ENCODE measurements at regions not wholly inside any gene's neighbourhood (a gene's known extent, or its start where the extent isn't known, plus 50 kb on each side); places are given as distances from the start of the nearest gene placed in this dataset.
A peak's percentile ranks its signal among the peaks of the same experiment; 100 is the strongest.

DNA sequence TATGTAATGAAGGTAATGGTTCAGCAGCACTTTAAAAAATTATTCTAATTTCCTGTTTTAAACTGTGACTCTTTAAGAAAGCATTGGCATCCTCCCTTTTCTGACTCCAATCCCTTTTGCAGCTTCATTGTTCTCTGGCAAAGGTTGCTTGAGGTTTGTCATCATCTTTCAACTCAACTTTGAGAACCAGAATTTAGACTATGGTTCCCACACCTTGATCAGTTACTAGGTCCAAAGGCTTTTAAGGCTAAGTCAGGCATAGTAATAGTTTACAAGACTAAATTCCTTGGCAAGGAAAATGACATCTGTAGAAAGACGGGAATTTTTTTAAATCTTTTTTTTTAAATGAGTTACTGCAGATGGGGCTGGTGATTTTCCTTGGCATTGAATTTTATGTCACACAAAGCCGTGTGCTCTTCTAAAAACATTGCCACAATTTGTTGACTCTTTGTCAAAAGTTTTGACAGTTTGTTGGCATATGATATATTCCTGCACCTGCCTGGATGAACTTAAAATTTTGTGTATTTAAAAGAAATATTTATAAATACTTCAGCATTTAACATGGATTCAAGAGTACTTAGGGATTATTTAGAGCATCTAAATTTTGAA lies 451.0 kb downstream of the MEIS1 start:
- TF ChIP-seq, protein P1, sequence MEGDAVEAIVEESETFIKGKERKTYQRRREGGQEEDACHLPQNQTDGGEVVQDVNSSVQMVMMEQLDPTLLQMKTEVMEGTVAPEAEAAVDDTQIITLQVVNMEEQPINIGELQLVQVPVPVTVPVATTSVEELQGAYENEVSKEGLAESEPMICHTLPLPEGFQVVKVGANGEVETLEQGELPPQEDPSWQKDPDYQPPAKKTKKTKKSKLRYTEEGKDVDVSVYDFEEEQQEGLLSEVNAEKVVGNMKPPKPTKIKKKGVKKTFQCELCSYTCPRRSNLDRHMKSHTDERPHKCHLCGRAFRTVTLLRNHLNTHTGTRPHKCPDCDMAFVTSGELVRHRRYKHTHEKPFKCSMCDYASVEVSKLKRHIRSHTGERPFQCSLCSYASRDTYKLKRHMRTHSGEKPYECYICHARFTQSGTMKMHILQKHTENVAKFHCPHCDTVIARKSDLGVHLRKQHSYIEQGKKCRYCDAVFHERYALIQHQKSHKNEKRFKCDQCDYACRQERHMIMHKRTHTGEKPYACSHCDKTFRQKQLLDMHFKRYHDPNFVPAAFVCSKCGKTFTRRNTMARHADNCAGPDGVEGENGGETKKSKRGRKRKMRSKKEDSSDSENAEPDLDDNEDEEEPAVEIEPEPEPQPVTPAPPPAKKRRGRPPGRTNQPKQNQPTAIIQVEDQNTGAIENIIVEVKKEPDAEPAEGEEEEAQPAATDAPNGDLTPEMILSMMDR (IDR thresholded peaks at IDR 0.05) = no peak
- WGBS, 2 donors = 70 to 72% methylated on average over 2 of the region's 2 CpGs
- no peak overlapping the region for H3K4me3 ChIP-seq
- H3K9me3 ChIP-seq = peaks cover 0 to 10% (median 7%) of the 10 kb centered on the region in 11 donors
- intact Hi-C loops (cut with DNase I) = no loop called here
- H3K27ac ChIP-seq = no peak overlapping the region
- H3K27me3 ChIP-seq = peaks cover 0 to 4% (median 0%) of the 10 kb centered on the region in 7 donors
- H3K4me1 ChIP-seq = no peaks in the 10 kb centered on the region
- DNase-seq (no peak), ATAC-seq (no peak)
- H3K36me3 ChIP-seq = no peaks in the 10 kb centered on the region

DNA sequence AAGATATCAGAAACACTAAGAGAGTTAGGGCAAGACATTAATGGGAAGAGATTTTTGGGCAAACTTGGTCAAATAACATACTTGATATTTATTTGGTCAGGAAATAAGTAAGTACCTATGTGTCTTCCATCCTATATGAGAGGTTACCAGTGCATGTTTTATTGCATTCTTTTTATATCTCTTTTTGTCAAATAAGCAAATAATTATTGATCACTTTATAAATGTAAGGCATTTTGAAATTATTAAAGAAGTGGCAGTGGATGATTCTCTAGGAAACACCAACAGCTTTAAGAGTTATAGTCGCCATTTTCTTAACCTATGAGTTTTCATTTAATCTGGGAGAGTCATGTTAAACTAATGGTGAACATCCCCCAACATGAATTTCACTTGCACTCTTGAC lies 453.3 kb downstream of the MEIS1 start:
- no peak overlapping the region for H3K27ac ChIP-seq
- DNase-seq (no peak), ATAC-seq (no peak)
- peaks cover 0 to 4% (median 0%) of the 10 kb centered on the region in 7 donors for H3K27me3 ChIP-seq
- H3K4me3 ChIP-seq = no peak overlapping the region
- H3K36me3 ChIP-seq = no peaks in the 10 kb centered on the region
- TF ChIP-seq, protein P1 (IDR thresholded peaks at IDR 0.05) = no peak
- intact Hi-C loops (cut with DNase I) = no loop called here
- H3K9me3 ChIP-seq = peaks cover 0 to 10% (median 7%) of the 10 kb centered on the region in 11 donors
- 92 to 93% methylated on average over 1 of the region's 1 CpG for WGBS, 2 donors
- no peaks in the 10 kb centered on the region for H3K4me1 ChIP-seq

DNA sequence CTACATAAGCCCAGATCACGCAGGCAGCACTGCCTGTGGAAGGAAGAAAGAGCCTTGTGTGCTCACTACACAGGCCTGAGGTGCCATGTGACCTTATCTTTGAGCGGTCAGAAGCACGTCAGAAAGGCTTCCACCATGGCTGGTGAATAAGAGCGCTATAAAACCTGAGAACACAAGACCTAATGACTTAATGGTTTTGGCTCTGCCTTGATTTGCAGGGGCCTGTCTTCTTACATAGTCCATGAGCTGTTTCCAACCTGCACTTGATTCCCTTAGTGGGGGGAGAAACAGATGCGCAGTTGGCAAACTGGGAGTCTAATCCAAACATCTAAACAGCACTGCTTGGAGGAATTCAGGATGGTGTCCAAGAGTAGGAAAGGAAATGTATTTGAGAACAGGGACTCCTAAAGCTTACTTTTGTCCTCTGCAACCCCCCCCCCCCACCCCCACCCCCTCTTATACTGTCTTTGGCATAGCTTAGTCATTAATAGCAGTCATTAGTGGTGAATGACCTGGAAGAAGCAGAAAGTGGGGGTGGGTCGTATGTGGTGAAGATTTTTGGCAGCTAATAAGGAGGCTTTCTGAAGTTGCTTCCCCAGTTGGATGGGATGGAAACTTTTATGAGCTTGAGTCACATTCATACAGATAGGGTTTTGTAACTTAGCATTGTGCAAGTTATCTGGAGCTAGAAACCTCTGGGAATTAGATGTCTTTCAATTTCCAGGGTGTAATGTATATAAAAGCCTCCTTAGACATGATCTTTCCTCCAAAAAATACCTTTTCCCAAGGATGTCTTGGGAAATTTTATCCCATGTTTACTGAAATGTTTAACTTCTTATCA lies 454.1 kb downstream of the MEIS1 start:
- 75 to 78% methylated on average over 6 of the region's 6 CpGs for WGBS, 2 donors
- H3K36me3 ChIP-seq = no peaks in the 10 kb centered on the region
- peaks cover 0 to 10% (median 5%) of the 10 kb centered on the region in 11 donors for H3K9me3 ChIP-seq
- H3K27ac ChIP-seq = peak overlapping the region in 1 of 10 donors; percentile 14
- no peaks in the 10 kb centered on the region for H3K4me1 ChIP-seq
- TF ChIP-seq, protein P1 (IDR thresholded peaks at IDR 0.05) = no peak
- ATAC-seq = peak in 5 of 8 donors; percentile 43 to 86 (median 72)
- DNase-seq = peak in 1 of 2 donors; percentile 13
- intact Hi-C loops (cut with DNase I) = no loop called here
- H3K4me3 ChIP-seq = no peak overlapping the region
- peaks cover 0 to 4% (median 0%) of the 10 kb centered on the region in 7 donors for H3K27me3 ChIP-seq

DNA sequence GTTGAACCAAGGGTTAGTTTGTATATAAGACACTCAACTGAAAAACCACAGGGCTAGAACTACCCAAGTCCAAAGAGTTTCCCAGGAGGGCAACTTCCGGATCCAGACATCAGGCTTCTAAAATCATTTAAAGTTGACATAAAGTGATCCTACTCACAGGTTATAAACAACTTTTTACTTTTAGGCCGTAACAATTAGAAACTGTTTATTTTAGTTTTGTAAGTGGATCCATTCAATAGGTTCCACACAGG lies 454.6 kb downstream of the MEIS1 start:
- ATAC-seq = no peak
- H3K27ac ChIP-seq = peak overlapping the region in 1 of 10 donors; percentile 14
- WGBS, 2 donors = 64 to 73% methylated on average over 2 of the region's 2 CpGs

More for the DNA sequence above, 454.6 kb downstream of the MEIS1 start:
- TF ChIP-seq, protein P1 (IDR thresholded peaks at IDR 0.05) = no peak
- no peak for DNase-seq
- intact Hi-C loops (cut with DNase I) = no loop called here
- no peaks in the 10 kb centered on the region for H3K4me1 ChIP-seq
- H3K27me3 ChIP-seq = peaks cover 0 to 4% (median 0%) of the 10 kb centered on the region in 7 donors
- H3K36me3 ChIP-seq = no peaks in the 10 kb centered on the region
- peaks cover 0 to 8% (median 0%) of the 10 kb centered on the region in 11 donors for H3K9me3 ChIP-seq
- H3K4me3 ChIP-seq = no peak overlapping the region
